ENCODE measurements at regions not wholly inside any gene's neighbourhood (a gene's known extent, or its start where the extent isn't known, plus 50 kb on each side); places are given as distances from the start of the nearest gene placed in this dataset.

DNA sequence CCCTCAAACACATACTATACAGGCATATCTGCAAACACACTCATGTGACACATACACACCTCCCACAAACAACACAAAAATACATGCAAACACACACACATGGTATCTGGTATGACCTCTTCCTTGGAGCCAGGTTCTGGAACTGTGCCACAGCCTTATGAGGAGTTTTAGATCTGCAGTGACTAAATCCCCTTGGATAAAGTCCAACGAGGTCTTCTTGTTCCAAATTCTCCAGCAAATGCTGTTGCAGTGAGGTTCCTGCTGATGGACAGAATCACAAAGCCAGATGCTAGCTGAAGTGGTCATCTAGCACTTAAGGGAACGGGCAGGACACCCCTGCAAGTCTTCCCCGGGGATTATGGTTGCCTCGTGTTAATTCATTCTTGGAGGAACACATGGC is 54.5 kb upstream of the DAPL1 start:
- in situ Hi-C loops (cut with MboI; ENCODE audit: low sequenced_read_pairs) = loop anchor here (10.0 kb wide), 1 partner anchor 286 kb away; the partner anchor contains the start of genes CCDC148 and PKP4

More for the DNA sequence above, 54.5 kb upstream of the DAPL1 start:
- H4K5ac ChIP-seq (ENCODE audit: low read depth, low read length) = no peak overlapping the region
- ChIA-PET POLR2A (ENCODE audit: unreplicated experiment) (no interaction called here), CTCF (interaction anchor here (1.7 kb wide), 1 partner anchor 13 kb away, joined by 4 read pairs; no protein-coding TSS in a partner anchor)
- peaks cover 32% of the 10 kb centered on the region for H3K27me3 ChIP-seq (ENCODE audit: control insufficient read depth, insufficient read depth, low read length)
- intact Hi-C loops (cut with micrococcal nuclease) = no loop called here
- no peaks in the 10 kb centered on the region for H4K20me1 ChIP-seq (ENCODE audit: insufficient read depth, low read length)
- ATAC-seq (ENCODE audit: low read depth) = peak; percentile 14
- H3K9me3 ChIP-seq (ENCODE audit: control insufficient read depth, insufficient read depth, low read length) = no peaks in the 10 kb centered on the region
- no peak overlapping the region for H3K27ac ChIP-seq (ENCODE audit: insufficient read depth, low read length)
- no peak overlapping the region for H3K4ac ChIP-seq (ENCODE audit: low read depth, low read length)
- H4K91ac ChIP-seq (ENCODE audit: insufficient read depth, low read depth, low read length) = no peak overlapping the region
- no peak overlapping the region for H2BK20ac ChIP-seq (ENCODE audit: low read depth, low read length)
- no TSS peak for BruUV-seq (replicated peaks)
- H3K56ac ChIP-seq (ENCODE audit: extremely low read depth, insufficient read depth, low read length) = no peak overlapping the region
- no peak overlapping the region for H3K14ac ChIP-seq (replicated peaks; ENCODE audit: low read depth, low read length)
- no peak overlapping the region for H3K9ac ChIP-seq (ENCODE audit: low read depth, low read length)
- no peak overlapping the region for H2BK5ac ChIP-seq (ENCODE audit: low read depth, low read length, poor library complexity, severe bottlenecking)
- H2AFZ ChIP-seq (replicated peaks; ENCODE audit: low read length, poor library complexity) = no peak overlapping the region
- no peak overlapping the region for H3K4me2 ChIP-seq (ENCODE audit: low read depth, low read length)
- DNase-seq = peak; percentile 81
- no peak overlapping the region for H3K18ac ChIP-seq (ENCODE audit: low read depth, low read length)
- H2AK5ac ChIP-seq (ENCODE audit: low read depth, low read length) = no peak overlapping the region
- no peak overlapping the region for H3K23ac ChIP-seq (ENCODE audit: low read depth, low read length)
- dilution Hi-C loops (cut with HindIII; ENCODE audit: low sequenced_read_pairs, unreplicated experiment) = no loop called here
- no peak overlapping the region for H2BK15ac ChIP-seq (ENCODE audit: low read depth, low read length)
- H3K36me3 ChIP-seq (ENCODE audit: control insufficient read depth, insufficient read depth, low read length) = no peaks in the 10 kb centered on the region
- no peak overlapping the region for H2AK9ac ChIP-seq (replicated peaks; ENCODE audit: low read depth, low read length, poor library complexity)
- H3K4me3 ChIP-seq (ENCODE audit: insufficient read depth, low read depth, low read length) = no peak overlapping the region
- no peaks in the 10 kb centered on the region for H3K4me1 ChIP-seq (ENCODE audit: control insufficient read depth, insufficient read depth, low read length)
- H3K79me1 ChIP-seq (ENCODE audit: low read depth in 1 of 2, low read length in 2 of 2) = no peaks in the 10 kb centered on the region
- no peaks in the 10 kb centered on the region for H3K9me1 ChIP-seq (ENCODE audit: insufficient read depth, low read length)
- no peak overlapping the region for H2BK120ac ChIP-seq (ENCODE audit: low read depth, low read length)
- H4K8ac ChIP-seq (ENCODE audit: low read depth in 2 of 2, low read length in 2 of 2) = no peak overlapping the region
- WGBS, 2 experiments (ENCODE audit: extremely low coverage in 2 of 2, insufficient read length in 1 of 2) = 19% methylated on average over 3 of the region's 4 CpGs; no CpG with 5 or more reads in 1 of the 2 experiments
- TF ChIP-seq MAZ (IDR thresholded peaks at IDR 0.05; ENCODE audit: borderline replicate concordance, low read depth, low read length) (no peak), RFX5 (IDR thresholded peaks at IDR 0.05; ENCODE audit: low read depth, low read length) (no peak), BHLHE40 (IDR thresholded peaks at IDR 0.05; ENCODE audit: low read depth, low read length) (no peak), RAD21 (IDR thresholded peaks at IDR 0.05; ENCODE audit: low read length) (no peak), SMC3 (IDR thresholded peaks at IDR 0.05; ENCODE audit: low read depth, low read length) (no peak), RCOR1 (IDR thresholded peaks at IDR 0.05; ENCODE audit: insufficient replicate concordance, low read length) (no peak), MAFK (IDR thresholded peaks at IDR 0.05; ENCODE audit: low read depth, low read length) (no peak), USF2 (IDR thresholded peaks at IDR 0.05; ENCODE audit: low read depth, low read length) (no peak), CHD1 (IDR thresholded peaks at IDR 0.05; ENCODE audit: low read depth, low read length) (no peak), CEBPB (IDR thresholded peaks at IDR 0.05; ENCODE audit: low read depth, low read length) (no peak), FOS (IDR thresholded peaks at IDR 0.05; ENCODE audit: low read depth, low read length) (no peak), NFE2L2 (IDR thresholded peaks at IDR 0.05; ENCODE audit: low read depth, low read length) (no peak), ELK1 (IDR thresholded peaks at IDR 0.05; ENCODE audit: borderline replicate concordance, low read depth, low read length) (no peak), POLR2A (IDR thresholded peaks at IDR 0.05; ENCODE audit: low read depth, low read length) (no peak), MXI1 (IDR thresholded peaks at IDR 0.05; ENCODE audit: borderline replicate concordance, low read depth, low read length) (no peak)
- TF ChIP-seq, protein P1, sequence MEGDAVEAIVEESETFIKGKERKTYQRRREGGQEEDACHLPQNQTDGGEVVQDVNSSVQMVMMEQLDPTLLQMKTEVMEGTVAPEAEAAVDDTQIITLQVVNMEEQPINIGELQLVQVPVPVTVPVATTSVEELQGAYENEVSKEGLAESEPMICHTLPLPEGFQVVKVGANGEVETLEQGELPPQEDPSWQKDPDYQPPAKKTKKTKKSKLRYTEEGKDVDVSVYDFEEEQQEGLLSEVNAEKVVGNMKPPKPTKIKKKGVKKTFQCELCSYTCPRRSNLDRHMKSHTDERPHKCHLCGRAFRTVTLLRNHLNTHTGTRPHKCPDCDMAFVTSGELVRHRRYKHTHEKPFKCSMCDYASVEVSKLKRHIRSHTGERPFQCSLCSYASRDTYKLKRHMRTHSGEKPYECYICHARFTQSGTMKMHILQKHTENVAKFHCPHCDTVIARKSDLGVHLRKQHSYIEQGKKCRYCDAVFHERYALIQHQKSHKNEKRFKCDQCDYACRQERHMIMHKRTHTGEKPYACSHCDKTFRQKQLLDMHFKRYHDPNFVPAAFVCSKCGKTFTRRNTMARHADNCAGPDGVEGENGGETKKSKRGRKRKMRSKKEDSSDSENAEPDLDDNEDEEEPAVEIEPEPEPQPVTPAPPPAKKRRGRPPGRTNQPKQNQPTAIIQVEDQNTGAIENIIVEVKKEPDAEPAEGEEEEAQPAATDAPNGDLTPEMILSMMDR (conservative IDR thresholded peaks at IDR 0.05; ENCODE audit: low read depth, low read length) = no peak
